Endothelial cell of umbilical vein (primary cell): ENCODE measurements at regions not wholly inside any gene's neighbourhood (a gene's known extent, or its start where the extent isn't known, plus 50 kb on each side); places are given as distances from the start of the nearest gene placed in this dataset.

ENCODE experiments used
- BruUV-seq: library from RNA; stranded (reverse); fragments of 400-500 nt; replicated peaks from 2 replicates; lab custom pipeline; 2021; lab: Mats Ljungman, UMichigan
- CTCF ChIA-PET: fragments of 300-600, 350-600 bp; sonication (Branson Sonifier 250); formaldehyde crosslinking; loops from one replicate; lab custom pipeline; 2021; ENCODE audit warnings: antibody characterized with exemption, inconsistent platforms; lab: Charles Lee
- POLR2A ChIA-PET: fragments of 300-600, 350-600 bp; sonication (Branson Sonifier 250); formaldehyde crosslinking; loops from one replicate; lab custom pipeline; 2021; ENCODE audit warnings: antibody characterized with exemption, inconsistent platforms; lab: Charles Lee
- DNase-seq: peaks from one replicate; pipeline ENCODE4 v3.0.0-alpha.2; 2011; ENCODE audit warnings: low read depth, low spot score
- FAIRE-seq: peaks from 2 replicates; lab custom pipeline; 2011; peaks lifted over from hg19 to GRCh38; lab: Jason Lieb, UNC
- H2AFZ ChIP-seq: 2 replicates; pipeline ENCODE4 v1.6.0; 2012; ENCODE audit warnings: low read depth, low read length, control low read depth, inconsistent platforms
- H3K27ac ChIP-seq: 2 replicates; pipeline ENCODE4 v1.5.1; 2011; ENCODE audit warnings: low read depth, mild to moderate bottlenecking, control low read depth, low read length, moderate library complexity; ENCODE audit not compliant: insufficient read depth
- H3K27me3 ChIP-seq, 2 experiments: 2 replicates each; pipeline versions ENCODE4 v1.6.0 to v1.6.1; 2011; ENCODE audit warnings: low read length in 2 of 2, mixed read lengths in 1 of 2; ENCODE audit not compliant: control insufficient read depth in 2 of 2, insufficient read depth in 2 of 2
- H3K36me3 ChIP-seq, 2 experiments: 2 replicates in 1 of 2; 3 replicates in 1 of 2; pipeline ENCODE4 v1.5.1; 2011; ENCODE audit warnings: low read length in 2 of 2, mild to moderate bottlenecking in 1 of 2, moderate library complexity in 1 of 2; ENCODE audit not compliant: control insufficient read depth in 2 of 2, insufficient read depth in 2 of 2; ENCODE audit errors: extremely low read depth in 1 of 2
- H3K4me1 ChIP-seq: 3 replicates; pipeline ENCODE4 v1.5.1; 2011; ENCODE audit warnings: mild to moderate bottlenecking, low read length; ENCODE audit not compliant: control insufficient read depth, insufficient read depth; ENCODE audit errors: extremely low read depth
- H3K4me2 ChIP-seq: 2 replicates; pipeline ENCODE4 v1.6.1; 2011; ENCODE audit warnings: low read length, control low read depth, mixed read lengths; ENCODE audit not compliant: insufficient read depth
- H3K4me3 ChIP-seq, 3 experiments: fragments of 200-600 bp in 1 of 3; sonication (generic), shearing (Covaris generic) in 1 of 3; replicated peaks in 1 of 3; 2 replicates each; pipeline ENCODE4 v1.5.1; 2011 to 2016; ENCODE audit warnings: control low read depth in 3 of 3, low read length in 3 of 3, mild to moderate bottlenecking in 2 of 3, inconsistent platforms in 1 of 3, low read depth in 1 of 3, moderate library complexity in 1 of 3; ENCODE audit not compliant: insufficient read depth in 1 of 3
- H3K79me2 ChIP-seq: 2 replicates; pipeline ENCODE4 v1.6.0; 2012; ENCODE audit warnings: low read length, inconsistent platforms; ENCODE audit not compliant: control insufficient read depth, insufficient read depth
- H3K9ac ChIP-seq: replicated peaks from 2 replicates; pipeline ENCODE3; 2011; ENCODE audit warnings: low read length, control low read depth; ENCODE audit not compliant: insufficient read depth; ENCODE audit errors: extremely low read depth
- H3K9me1 ChIP-seq: replicated peaks from 3 replicates; pipeline ENCODE4 v1.6.0; 2011; ENCODE audit warnings: mild to moderate bottlenecking, low read length; ENCODE audit not compliant: control insufficient read depth, insufficient read depth; ENCODE audit errors: extremely low read depth
- H3K9me3 ChIP-seq: replicated peaks from 2 replicates; pipeline ENCODE4 v1.5.1; 2012; ENCODE audit warnings: low read length, inconsistent platforms; ENCODE audit not compliant: control insufficient read depth, insufficient read depth
- H4K20me1 ChIP-seq: replicated peaks from 2 replicates; pipeline ENCODE3; 2011; ENCODE audit warnings: mild to moderate bottlenecking, low read length; ENCODE audit not compliant: control insufficient read depth, insufficient read depth; ENCODE audit errors: extremely low read depth
- EZH2 ChIP-seq: IDR thresholded peaks from 2 replicates; pipeline ENCODE4 v1.6.1; 2012; ENCODE audit warnings: borderline replicate concordance, low read depth, mild to moderate bottlenecking, moderate library complexity, low read length, inconsistent platforms; ENCODE audit not compliant: severe bottlenecking
- FOS ChIP-seq: IDR thresholded peaks from 2 replicates; pipeline ENCODE4 v1.6.1; 2011; ENCODE audit warnings: mild to moderate bottlenecking, low read length, moderate library complexity, borderline replicate concordance; ENCODE audit not compliant: insufficient read depth
- GATA2 ChIP-seq: IDR thresholded peaks from 2 replicates; pipeline ENCODE4 v1.7.0; 2011; ENCODE audit warnings: low read depth, mild to moderate bottlenecking, moderate library complexity, mixed read lengths, low read length; ENCODE audit not compliant: insufficient read length, insufficient read depth
- JUN ChIP-seq: IDR thresholded peaks from 2 replicates; pipeline ENCODE4 v1.6.1; 2011; ENCODE audit warnings: borderline replicate concordance, low read depth; ENCODE audit not compliant: insufficient read length, insufficient read depth
- MYC ChIP-seq: IDR thresholded peaks from one replicate; pipeline ENCODE4 v1.6.1; 2011; ENCODE audit warnings: mild to moderate bottlenecking, low read depth, low read length
- POLR2A ChIP-seq: IDR thresholded peaks from 2 replicates; pipeline ENCODE4 v1.6.1; 2012; ENCODE audit warnings: low read depth, mild to moderate bottlenecking, control low read depth, low read length
- POLR2AphosphoS5 ChIP-seq: IDR thresholded peaks from 2 replicates; pipeline ENCODE4 v1.6.1; 2012; ENCODE audit warnings: low read depth, mild to moderate bottlenecking, control low read depth, low read length, moderate library complexity; ENCODE audit not compliant: insufficient read depth
- dilution Hi-C: fragments of 300-500 bp; cut with MboI; formaldehyde crosslinking; loops from one replicate; pipeline ENCODE4 v1.15.0; 2019; ENCODE audit warnings: low sequenced_read_pairs; ENCODE audit not compliant: extremely low pct_ligation_motif_present
- intact Hi-C: fragments of 100-400 bp; cut with micrococcal nuclease; formaldehyde crosslinking; loops from one replicate; pipeline ENCODE4 v1.10.0; 2022
- TF ChIP-seq, protein P1 (sequence below): IDR thresholded peaks from 2 replicates; pipeline ENCODE4 v1.6.1; 2011; ENCODE audit not compliant: insufficient read depth, insufficient read length
- TF ChIP-seq, protein P2 (sequence below), 2 donors: IDR thresholded peaks; 1 replicate in 1 of 2; 2 replicates in 1 of 2; pipeline ENCODE4 v1.5.1; 2011; ENCODE audit warnings: low read length in 2 of 2, mild to moderate bottlenecking in 2 of 2, moderate library complexity in 2 of 2, control low read depth in 1 of 2, inconsistent platforms in 1 of 2, low read depth in 1 of 2; ENCODE audit not compliant: insufficient read depth in 1 of 2; ENCODE audit errors: extremely low read depth in 1 of 2

DNA sequence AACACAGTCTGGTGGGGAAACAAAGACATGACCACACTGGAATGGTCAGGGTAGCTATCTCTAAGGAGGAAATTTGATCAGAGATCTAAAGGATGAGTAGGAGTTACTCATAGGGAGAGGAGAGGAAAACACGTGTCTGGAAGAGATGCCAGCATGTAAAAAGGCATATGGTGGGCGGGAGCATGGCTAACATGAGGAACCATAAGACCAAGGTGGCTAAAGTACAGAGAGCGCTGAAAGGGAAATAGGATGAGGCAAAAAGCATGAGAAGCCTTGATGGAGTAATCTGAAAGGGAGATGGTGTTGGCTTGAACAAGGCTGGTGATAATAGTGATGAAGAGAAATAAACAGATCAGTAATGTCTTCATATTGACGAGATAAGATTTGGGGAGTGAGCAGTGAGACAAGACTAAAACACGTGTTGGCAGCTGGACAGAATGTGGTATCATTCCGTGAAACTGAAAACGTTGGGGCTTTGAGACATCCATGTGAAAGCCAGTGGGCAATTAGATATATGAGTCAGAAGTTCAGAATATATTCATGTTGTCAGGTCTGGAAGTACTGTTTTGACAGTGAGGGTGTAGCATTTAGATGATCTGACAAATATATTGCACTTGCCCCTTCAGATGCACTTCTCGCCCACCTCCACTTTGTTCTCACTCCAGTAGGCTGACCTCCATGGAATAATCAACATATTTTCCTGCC is 209.1 kb upstream of the KCNN2 start:
- H3K9me3 ChIP-seq: no peaks in the 10 kb centered on the region
- H3K9me1 ChIP-seq: no peaks in the 10 kb centered on the region
- no peaks in the 10 kb centered on the region for H3K4me1 ChIP-seq
- TF ChIP-seq EZH2 (no peak), POLR2AphosphoS5 (no peak), FOS (no peak), GATA2 (no peak), MYC (no peak), POLR2A (no peak), JUN (no peak)
- TF ChIP-seq, protein P1, sequence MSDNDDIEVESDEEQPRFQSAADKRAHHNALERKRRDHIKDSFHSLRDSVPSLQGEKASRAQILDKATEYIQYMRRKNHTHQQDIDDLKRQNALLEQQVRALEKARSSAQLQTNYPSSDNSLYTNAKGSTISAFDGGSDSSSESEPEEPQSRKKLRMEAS: no peak
- TF ChIP-seq, protein P2, sequence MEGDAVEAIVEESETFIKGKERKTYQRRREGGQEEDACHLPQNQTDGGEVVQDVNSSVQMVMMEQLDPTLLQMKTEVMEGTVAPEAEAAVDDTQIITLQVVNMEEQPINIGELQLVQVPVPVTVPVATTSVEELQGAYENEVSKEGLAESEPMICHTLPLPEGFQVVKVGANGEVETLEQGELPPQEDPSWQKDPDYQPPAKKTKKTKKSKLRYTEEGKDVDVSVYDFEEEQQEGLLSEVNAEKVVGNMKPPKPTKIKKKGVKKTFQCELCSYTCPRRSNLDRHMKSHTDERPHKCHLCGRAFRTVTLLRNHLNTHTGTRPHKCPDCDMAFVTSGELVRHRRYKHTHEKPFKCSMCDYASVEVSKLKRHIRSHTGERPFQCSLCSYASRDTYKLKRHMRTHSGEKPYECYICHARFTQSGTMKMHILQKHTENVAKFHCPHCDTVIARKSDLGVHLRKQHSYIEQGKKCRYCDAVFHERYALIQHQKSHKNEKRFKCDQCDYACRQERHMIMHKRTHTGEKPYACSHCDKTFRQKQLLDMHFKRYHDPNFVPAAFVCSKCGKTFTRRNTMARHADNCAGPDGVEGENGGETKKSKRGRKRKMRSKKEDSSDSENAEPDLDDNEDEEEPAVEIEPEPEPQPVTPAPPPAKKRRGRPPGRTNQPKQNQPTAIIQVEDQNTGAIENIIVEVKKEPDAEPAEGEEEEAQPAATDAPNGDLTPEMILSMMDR (IDR thresholded peaks at IDR 0.05; ENCODE audit: extremely low read depth in 1 of 2, insufficient read depth in 1 of 2, low read depth in 1 of 2, low read length in 2 of 2): no peak
- H3K79me2 ChIP-seq: no peaks in the 10 kb centered on the region
- no peak overlapping the region for H3K9ac ChIP-seq
- POLR2A ChIA-PET: no interaction called here
- no peak for FAIRE-seq
- no peak overlapping the region for H3K4me2 ChIP-seq
- H4K20me1 ChIP-seq: no peaks in the 10 kb centered on the region
- dilution Hi-C loops (no loop called here), intact Hi-C loops (no loop called here)
- CTCF ChIA-PET: no interaction called here
- H3K27ac ChIP-seq: no peak overlapping the region
- DNase-seq: no peak
- H3K4me3 ChIP-seq: no peak overlapping the region
- no peaks in the 10 kb centered on the region for H3K27me3 ChIP-seq
- H3K36me3 ChIP-seq: no peaks in the 10 kb centered on the region
- no TSS peak for BruUV-seq
- H2AFZ ChIP-seq: no peak overlapping the region
